ENCODE measurements at regions not wholly inside any gene's neighbourhood (a gene's known extent, or its start where the extent isn't known, plus 50 kb on each side); places are given as distances from the start of the nearest gene placed in this dataset.

DNA sequence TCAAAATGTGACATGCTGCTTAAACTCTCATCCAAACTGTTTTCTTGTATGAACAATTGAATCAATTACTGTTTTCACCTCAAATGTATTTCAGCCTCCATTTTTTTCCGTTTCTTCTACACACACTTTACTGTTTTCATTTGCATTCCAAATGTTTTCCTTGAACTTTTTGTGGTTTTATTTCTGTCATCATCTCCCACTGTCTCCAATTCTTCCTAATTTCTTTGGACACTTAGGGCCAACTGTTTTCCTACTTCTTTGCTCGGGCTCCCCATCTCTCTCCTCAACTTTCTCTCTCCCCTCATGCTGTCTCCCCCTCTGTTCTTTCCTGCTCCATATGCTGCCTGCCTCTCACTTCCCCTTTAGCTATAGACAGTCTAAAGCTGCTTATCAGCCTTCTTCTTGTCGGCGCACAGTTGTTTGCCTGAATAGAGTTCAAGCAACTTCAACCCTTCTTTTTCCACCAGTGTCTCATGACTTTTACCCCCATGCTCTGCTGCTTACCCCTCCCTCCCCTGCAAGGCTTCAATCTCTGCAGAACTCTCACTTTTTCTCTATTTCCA is 443.4 kb downstream of the DTWD2 start:
- DNase-seq = no peak
- H3K4me1 ChIP-seq = no peaks in the 10 kb centered on the region
- H3K4me3 ChIP-seq (replicated peaks in 1 of 3) = no peak overlapping the region
- H3K9me3 ChIP-seq = no peaks in the 10 kb centered on the region
- intact Hi-C loops (cut with DNase I) = no loop called here
- no peaks in the 10 kb centered on the region for H3K27me3 ChIP-seq
- no peak overlapping the region for H3K27ac ChIP-seq
- 70 to 74% methylated on average over 4 of the region's 4 CpGs for WGBS, 2 donors
- TF ChIP-seq, protein P1, sequence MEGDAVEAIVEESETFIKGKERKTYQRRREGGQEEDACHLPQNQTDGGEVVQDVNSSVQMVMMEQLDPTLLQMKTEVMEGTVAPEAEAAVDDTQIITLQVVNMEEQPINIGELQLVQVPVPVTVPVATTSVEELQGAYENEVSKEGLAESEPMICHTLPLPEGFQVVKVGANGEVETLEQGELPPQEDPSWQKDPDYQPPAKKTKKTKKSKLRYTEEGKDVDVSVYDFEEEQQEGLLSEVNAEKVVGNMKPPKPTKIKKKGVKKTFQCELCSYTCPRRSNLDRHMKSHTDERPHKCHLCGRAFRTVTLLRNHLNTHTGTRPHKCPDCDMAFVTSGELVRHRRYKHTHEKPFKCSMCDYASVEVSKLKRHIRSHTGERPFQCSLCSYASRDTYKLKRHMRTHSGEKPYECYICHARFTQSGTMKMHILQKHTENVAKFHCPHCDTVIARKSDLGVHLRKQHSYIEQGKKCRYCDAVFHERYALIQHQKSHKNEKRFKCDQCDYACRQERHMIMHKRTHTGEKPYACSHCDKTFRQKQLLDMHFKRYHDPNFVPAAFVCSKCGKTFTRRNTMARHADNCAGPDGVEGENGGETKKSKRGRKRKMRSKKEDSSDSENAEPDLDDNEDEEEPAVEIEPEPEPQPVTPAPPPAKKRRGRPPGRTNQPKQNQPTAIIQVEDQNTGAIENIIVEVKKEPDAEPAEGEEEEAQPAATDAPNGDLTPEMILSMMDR (IDR thresholded peaks at IDR 0.05) = no peak
- no peak for TF ChIP-seq POLR2A (IDR thresholded peaks at IDR 0.05)
- H3K36me3 ChIP-seq = no peaks in the 10 kb centered on the region

DNA sequence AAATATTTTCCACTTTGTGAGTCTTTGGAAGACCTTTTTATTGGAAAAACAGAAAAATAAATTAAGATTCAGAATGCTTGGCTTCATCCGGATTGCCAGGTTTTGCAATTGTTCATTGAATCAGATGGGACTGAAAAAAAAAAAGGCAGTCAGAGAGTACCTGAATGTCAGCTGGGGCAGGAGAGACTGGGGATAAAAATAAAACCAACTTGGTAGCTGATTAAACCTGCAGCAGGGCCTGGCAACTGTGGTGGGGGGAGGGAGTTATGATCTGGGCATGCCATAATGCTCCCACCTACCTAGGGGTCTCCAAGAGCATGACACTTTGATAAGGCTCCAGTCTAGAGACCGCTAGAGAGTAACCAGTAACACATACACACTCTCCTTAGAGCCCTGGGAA is 454.4 kb downstream of the DTWD2 start:
- Histone ChIP-seq H3K4me3 (replicated peaks in 1 of 3) (no peak overlapping the region), H3K27me3 (no peaks in the 10 kb centered on the region), H3K36me3 (no peaks in the 10 kb centered on the region), H3K4me1 (peaks cover 8 to 9% of the 10 kb centered on the region in 2 donors), H3K27ac (no peak overlapping the region), H3K9me3 (no peaks in the 10 kb centered on the region)
- DNase-seq = no peak
- TF ChIP-seq POLR2A (IDR thresholded peaks at IDR 0.05) = no peak
- TF ChIP-seq, protein P1 (IDR thresholded peaks at IDR 0.05) = no peak
- 91% methylated on average over 2 of the region's 2 CpGs for WGBS, 2 donors
- intact Hi-C loops (cut with DNase I) = no loop called here

DNA sequence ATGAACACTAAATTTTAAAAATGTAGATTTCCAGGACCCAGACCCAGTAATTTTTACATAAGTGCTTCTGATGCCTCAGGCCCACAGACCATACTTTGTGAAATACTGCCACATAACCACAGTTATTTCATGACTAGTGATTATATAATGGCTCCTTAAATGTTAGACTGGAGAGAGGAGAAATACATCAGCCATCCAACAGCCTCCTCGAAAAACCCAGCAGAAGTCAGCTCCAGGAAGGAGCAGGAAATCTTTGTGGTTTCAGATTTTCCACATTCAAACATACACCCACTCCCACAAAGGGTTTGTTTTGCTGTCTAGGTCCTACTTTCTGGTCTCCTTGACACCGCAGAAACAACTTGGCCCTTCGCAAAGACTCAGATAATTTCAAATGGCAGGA is 455.2 kb downstream of the DTWD2 start:
- Histone ChIP-seq H3K27me3 (no peaks in the 10 kb centered on the region), H3K27ac (no peak overlapping the region), H3K9me3 (no peaks in the 10 kb centered on the region), H3K4me3 (replicated peaks in 1 of 3) (no peak overlapping the region), H3K36me3 (no peaks in the 10 kb centered on the region), H3K4me1 (peaks cover 8 to 9% of the 10 kb centered on the region in 2 donors)
- no peak for TF ChIP-seq POLR2A (IDR thresholded peaks at IDR 0.05)
- TF ChIP-seq, protein P1 (IDR thresholded peaks at IDR 0.05) = no peak
- no peak for DNase-seq
- intact Hi-C loops (cut with DNase I) = no loop called here
- WGBS, 2 donors = 75 to 78% methylated on average over 3 of the region's 3 CpGs

DNA sequence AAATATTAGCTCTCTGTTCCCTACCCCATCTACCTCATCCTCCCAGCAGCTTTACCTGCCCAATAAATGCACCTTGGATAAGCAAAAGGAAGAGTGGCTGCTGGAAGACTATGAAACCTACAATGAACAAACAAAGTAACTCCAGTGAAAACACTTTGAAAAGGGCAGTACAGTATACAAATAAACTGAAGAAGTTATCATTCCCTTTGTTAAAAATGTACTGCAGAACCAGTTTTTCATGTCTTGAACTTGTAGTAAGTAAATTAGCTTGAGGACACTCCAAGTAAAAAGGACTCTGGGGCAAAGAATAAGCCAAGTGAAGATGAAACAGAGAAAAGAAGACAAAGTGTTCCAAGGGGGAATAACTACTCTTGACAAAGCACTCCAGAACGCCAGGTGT is 457.1 kb downstream of the DTWD2 start:
- no peaks in the 10 kb centered on the region for H3K36me3 ChIP-seq
- no peak overlapping the region for H3K4me3 ChIP-seq (replicated peaks in 1 of 3)
- H3K9me3 ChIP-seq = no peaks in the 10 kb centered on the region
- peaks cover 8 to 9% of the 10 kb centered on the region in 2 donors for H3K4me1 ChIP-seq
- no peak for TF ChIP-seq POLR2A (IDR thresholded peaks at IDR 0.05)
- TF ChIP-seq, protein P1 (IDR thresholded peaks at IDR 0.05) = no peak
- H3K27ac ChIP-seq = no peak overlapping the region
- H3K27me3 ChIP-seq = no peaks in the 10 kb centered on the region
- WGBS, 2 donors = 42 to 44% methylated on average over 1 of the region's 1 CpG
- intact Hi-C loops (cut with DNase I) = no loop called here
- no peak for DNase-seq

DNA sequence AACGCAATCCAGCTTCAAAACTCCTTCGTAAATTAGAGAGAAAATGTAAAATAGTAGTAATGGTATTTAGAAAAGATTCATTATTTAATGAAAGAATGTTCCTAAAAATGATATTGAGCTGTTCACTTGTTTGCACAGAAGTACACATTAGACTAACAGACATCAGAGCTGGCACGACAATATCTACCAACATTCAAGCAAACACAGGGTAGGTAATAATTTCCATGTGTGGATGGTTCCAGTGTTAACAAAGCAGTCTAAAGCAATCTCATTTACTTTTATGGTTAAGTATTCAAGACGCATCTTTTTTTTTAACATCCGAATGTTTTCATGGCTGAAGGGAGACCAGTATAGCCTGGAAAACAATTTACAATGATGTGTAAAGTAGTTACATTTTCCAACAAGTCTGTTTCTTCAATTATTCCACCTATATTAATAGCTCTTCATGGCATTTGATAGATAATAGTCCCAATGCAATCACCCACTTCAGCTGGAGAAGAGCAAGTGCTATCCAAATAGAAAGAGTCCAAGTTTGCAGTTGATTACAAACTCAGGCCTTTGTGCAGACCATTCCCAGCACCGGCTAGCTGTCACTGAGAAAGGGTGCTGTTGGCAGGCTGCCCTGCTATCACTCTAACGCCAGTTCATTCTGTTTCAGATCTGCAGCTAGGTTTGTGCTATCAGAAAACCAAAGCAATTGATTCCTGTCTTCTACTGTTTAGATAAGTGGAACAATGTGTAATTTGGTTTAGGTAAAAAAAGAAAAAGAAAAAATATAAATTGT is 458.8 kb downstream of the DTWD2 start:
- H3K27me3 ChIP-seq = no peaks in the 10 kb centered on the region
- H3K9me3 ChIP-seq = no peaks in the 10 kb centered on the region
- no peaks in the 10 kb centered on the region for H3K36me3 ChIP-seq
- DNase-seq = peak; percentile 58 to 64
- WGBS, 2 donors = 68 to 75% methylated on average over 7 of the region's 7 CpGs
- no peak overlapping the region for H3K27ac ChIP-seq
- no peak overlapping the region for H3K4me3 ChIP-seq (replicated peaks in 1 of 3)
- peaks cover 8 to 9% of the 10 kb centered on the region in 2 donors for H3K4me1 ChIP-seq
- intact Hi-C loops (cut with DNase I) = no loop called here
- no peak for TF ChIP-seq POLR2A (IDR thresholded peaks at IDR 0.05)
- TF ChIP-seq, protein P1 (IDR thresholded peaks at IDR 0.05) = no peak

All from thyroid gland (tissue), 4 donors.